GM19324 (cell line): ENCODE measurements at regions not wholly inside any gene's neighbourhood (a gene's known extent, or its start where the extent isn't known, plus 50 kb on each side); places are given as distances from the start of the nearest gene placed in this dataset.
"Not testable (repeated sequence)": the region's sequence is repeated elsewhere in the genome, so short reads cannot be mapped to it uniquely, and the experiment has no call there.

ENCODE experiments used
- ATAC-seq: cut with Tn5 transposase; IDR thresholded peaks from one replicate; pipeline ENCODE4 v1.9.1; 2021; ENCODE audit warnings: mild to moderate bottlenecking, moderate library complexity; ENCODE audit not compliant: unreplicated experiment, low FRiP score

GRCh38 chr9:95788021-95788420, 87.5 kb upstream of the ERCC6L2 start:
- no peak for ATAC-seq

GRCh38 chr9:95785209-95785608, 90.3 kb upstream of the ERCC6L2 start:
- ATAC-seq: no peak

- no peak for ATAC-seq
Observed at GRCh38 chr9:95784318-95784717, 91.2 kb upstream of the ERCC6L2 start.

DNA sequence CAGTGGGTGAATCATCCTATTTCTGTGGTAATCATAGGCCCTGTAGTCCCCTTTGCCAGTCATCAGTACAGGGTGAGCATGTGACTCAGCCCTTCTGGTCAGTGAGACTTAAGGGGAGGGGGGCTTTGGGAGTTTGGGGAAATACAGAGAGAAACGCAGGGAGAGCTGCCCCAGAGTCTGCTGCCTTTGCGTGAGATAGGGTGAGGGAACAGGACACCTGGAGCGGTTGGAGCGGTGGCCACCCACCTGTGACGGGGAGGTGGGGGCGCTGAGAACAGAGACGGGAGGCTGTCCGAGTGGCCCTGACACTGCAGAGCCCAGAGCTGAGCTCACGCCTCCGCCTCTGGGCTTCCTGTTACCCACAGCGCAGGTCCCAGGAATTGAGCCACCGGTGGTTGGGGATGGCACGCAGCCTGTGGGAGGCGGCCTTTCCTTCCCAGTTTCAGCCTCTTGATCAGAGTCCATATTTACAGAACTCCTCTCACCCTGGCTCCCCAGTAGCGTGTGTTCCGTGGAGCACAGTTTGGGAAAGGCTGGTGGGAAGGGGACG, 92.0 kb upstream of the ERCC6L2 start:
- ATAC-seq: no peak

DNA sequence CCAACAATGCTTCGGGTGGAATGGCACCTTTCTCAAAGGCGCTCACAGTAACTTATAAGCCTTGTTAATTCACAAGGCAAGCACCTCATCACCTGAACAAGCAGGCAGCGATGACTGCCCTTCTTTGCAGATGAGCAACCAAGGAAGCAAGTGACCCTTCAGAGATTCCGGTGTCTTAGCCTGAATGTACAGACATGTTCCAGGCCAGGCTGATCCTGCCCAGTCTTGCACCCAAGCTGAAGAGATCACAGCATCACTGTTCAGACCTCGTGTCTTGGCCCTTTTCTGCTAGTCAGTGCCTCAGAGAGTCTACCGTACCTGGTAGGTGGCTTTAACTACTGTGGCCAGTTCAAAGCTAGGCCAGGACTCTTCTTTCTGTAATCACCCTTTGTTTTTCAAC, 94.7 kb upstream of the ERCC6L2 start:
- ATAC-seq: no peak

- no peak for ATAC-seq
Observed at GRCh38 chr9:95780121-95780520, 95.4 kb upstream of the ERCC6L2 start.

DNA sequence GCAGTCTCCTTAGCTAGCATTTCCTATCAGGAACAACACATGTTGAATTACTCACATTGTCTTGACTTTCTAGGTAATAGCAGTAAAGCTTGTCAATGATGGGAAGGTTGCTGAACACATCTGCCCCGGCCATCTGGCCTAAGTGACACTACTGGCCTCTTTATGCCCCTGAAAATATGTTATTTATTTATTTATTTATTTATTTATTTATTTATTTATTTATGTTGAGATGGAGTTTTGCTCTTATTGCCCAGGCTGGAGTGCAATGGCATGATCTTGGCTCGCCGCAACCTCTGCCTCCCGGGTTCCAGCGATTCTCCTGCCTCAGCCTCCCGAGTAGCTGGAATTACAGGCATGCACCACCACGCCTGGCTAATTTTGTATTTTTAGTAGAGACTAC, 95.9 kb upstream of the ERCC6L2 start:
- ATAC-seq: not testable (repeated sequence)

- no peak for ATAC-seq
Observed at GRCh38 chr9:95778957-95779356, 96.5 kb upstream of the ERCC6L2 start.

DNA sequence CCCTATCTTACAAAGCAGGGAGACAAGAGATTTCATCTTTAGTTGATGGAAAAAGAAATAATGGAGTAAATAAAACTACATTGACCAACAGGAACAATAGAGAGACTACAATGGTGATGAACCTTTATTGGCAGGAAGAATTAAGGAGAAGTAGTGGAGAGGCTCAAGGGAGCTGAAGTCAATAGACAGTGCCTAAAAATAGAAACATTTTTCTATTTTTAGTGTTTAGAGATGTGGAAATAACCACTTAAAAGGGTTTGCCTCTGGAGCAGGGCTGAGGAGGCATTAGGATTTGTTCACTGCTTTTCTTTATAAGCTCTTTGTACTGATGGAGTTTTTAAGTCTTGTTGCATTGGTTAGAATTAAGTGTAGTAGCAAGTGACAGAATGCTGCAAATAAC, 98.4 kb upstream of the ERCC6L2 start:
- ATAC-seq: no peak

GRCh38 chr9:95776176-95776575, 99.3 kb upstream of the ERCC6L2 start:
- ATAC-seq: no peak

DNA sequence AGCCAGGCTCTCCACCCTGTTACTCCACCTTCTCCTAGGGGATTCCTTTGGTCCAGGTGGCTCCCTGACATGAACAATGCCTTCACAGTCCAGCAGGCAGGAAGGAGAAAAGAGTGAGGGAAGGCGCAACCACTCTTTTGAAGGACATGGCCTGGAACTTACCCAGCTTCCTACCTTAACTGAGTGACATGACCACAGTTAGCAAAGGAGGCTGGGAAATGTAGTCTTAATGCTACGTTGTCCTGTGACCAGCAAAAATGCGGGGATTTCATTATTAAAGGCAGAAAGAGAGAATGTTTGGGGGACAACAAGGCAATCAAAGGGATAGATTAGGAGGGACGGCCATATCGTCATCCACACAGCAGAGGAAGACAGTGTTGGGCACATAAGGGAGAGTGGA, 100.3 kb upstream of the ERCC6L2 start:
- no peak for ATAC-seq

DNA sequence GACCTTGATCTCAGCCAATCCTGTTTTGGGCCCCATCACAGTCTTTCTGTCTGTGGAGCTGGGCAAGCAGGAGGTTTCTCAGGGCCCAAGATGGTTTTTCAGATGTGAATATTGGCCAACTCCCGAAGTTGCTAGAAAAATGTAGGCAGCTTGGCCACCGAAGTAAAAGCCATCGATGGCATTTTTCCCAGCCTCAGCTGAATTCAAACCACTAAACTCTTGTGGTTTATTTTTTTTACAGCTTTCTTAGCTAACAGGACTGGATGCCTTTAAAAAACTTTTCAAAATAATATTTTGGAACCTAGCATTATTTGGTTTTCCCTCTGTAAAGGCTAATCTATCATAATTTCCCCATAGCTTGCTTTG, 102.5 kb upstream of the ERCC6L2 start:
- ATAC-seq: no peak

- ATAC-seq: no peak
Observed at GRCh38 chr9:95772320-95773052, 103.0 kb upstream of the ERCC6L2 start.

GRCh38 chr9:95771556-95772246, 103.8 kb upstream of the ERCC6L2 start:
- no peak for ATAC-seq

GRCh38 chr9:95770653-95771131, 104.8 kb upstream of the ERCC6L2 start:
- ATAC-seq: no peak

GRCh38 chr9:95769909-95770433, 105.5 kb upstream of the ERCC6L2 start:
- no peak for ATAC-seq

DNA sequence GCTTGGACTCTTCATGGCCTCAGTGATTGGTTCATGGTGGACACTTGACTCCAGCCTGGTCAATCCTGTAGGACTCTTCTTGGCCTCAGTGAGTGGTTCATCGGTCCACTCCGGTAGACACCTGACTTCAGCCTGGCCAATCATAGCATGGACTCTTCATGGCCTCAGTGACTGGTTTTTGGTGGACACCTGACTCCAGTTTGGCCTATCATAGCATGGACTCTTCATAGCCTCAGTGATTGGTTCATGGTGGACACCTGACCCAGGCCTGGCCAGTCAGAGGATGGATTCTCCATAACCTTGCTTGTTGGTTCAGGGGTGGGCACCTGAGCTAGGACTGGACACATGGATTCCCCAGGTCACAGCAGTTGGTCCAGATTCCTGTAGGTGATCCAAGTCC, 106.0 kb upstream of the ERCC6L2 start:
- no peak for ATAC-seq

DNA sequence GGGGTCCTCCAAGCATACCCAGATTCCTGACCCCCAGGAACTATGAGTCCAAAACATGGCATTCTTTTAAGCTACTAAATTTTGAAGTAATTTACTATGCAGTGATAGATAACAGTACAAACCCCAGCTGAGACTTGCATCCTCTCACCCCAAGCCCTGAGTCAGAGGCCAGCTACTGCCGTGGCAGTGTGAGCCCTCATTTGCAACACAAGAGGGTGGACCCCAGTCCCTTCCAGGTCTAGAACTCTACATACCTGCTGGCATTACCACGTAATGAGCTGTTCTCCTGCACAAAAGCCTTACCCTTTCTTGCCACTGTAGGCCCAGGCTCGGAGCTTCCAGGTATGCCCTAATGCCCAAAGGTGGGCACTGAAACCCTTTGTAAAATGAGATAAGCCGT, 108.6 kb upstream of the ERCC6L2 start:
- ATAC-seq: no peak

GRCh38 chr9:95764533-95765319, 110.8 kb upstream of the ERCC6L2 start:
- no peak for ATAC-seq

DNA sequence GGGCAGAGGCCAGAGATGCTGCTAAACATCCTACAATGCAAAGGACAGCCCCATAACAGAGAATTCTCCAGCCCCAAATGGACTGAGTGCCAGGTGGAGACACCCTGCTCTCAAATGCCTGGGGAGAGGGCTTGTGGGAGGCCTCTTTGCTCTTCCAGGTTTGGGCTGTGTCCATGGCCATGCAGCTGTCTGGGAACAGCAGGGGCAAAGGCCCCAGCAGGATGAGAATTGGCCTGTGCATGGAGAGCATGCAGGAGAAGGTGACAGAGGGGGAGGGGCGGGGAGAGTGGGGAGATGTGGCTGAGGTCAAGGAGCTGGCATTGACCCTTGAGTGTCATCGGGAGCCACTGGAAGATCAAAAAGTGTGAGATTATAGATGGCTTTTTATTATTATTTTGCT, 111.5 kb upstream of the ERCC6L2 start:
- ATAC-seq: no peak

DNA sequence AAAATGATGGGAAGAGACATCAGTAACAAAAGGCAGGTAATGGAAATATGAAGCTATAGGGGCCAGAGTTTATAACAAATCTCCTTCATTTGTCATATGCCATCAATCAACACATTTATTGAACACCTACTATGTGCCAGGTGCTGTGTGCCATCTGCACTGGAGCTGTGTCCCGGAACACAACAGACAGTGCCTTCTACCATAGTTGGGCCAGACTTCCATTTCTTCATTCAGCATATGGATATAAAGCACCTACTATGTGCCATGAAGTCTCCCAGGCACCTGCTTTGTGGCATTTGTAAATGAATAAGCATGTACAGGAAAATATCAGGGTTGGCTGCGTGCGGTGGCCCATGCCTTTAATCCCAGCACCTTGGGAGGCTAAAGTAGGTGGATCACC, 112.5 kb upstream of the ERCC6L2 start:
- no peak for ATAC-seq
